Suprapubic skin (tissue), 3 donors: ENCODE measurements at regions not wholly inside any gene's neighbourhood (a gene's known extent, or its start where the extent isn't known, plus 50 kb on each side); places are given as distances from the start of the nearest gene placed in this dataset.

ENCODE experiments used
- EP300 ChIP-seq: sonication (generic); formaldehyde crosslinking; IDR thresholded peaks from one replicate; pipeline ENCODE4 v1.6.1; 2017; ENCODE audit warnings: antibody characterized with exemption
- POLR2A ChIP-seq, 2 donors: fragments of 450-650 bp; IDR thresholded peaks; one replicate each; pipeline ENCODE4 v1.6.1; 2017; ENCODE audit warnings: antibody characterized with exemption in 2 of 2, mild to moderate bottlenecking in 2 of 2, moderate library complexity in 2 of 2
- TF ChIP-seq, protein P1 (sequence below), 2 donors: fragments of 200-600 bp in 1 of 2; fragments of 450-650 bp in 1 of 2; sonication (generic) in 1 of 2; IDR thresholded peaks; one replicate each; pipeline ENCODE4 v1.5.1; 2016 to 2019; ENCODE audit warnings: antibody characterized with exemption in 2 of 2, mild to moderate bottlenecking in 1 of 2, moderate library complexity in 1 of 2

DNA sequence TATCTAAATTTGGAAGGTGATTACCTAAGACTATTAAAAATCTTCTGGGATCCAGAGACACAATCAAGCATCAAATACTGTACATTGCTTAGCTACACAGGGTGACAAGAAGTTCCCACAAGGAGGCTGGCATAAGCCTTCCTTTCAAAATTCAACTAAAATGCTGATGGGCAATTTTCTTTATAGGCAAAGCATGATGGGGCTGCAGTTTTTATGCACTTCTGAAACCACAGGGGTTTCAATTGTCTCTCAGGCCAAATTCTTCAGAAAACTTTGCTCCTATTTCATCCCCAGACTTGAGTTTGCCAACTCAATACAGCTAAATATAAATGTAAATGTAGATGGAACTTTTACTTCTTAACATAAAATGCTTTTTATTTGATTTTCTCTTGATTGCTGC is 241.6 kb downstream of the ZPLD1 start:
- TF ChIP-seq, protein P1, sequence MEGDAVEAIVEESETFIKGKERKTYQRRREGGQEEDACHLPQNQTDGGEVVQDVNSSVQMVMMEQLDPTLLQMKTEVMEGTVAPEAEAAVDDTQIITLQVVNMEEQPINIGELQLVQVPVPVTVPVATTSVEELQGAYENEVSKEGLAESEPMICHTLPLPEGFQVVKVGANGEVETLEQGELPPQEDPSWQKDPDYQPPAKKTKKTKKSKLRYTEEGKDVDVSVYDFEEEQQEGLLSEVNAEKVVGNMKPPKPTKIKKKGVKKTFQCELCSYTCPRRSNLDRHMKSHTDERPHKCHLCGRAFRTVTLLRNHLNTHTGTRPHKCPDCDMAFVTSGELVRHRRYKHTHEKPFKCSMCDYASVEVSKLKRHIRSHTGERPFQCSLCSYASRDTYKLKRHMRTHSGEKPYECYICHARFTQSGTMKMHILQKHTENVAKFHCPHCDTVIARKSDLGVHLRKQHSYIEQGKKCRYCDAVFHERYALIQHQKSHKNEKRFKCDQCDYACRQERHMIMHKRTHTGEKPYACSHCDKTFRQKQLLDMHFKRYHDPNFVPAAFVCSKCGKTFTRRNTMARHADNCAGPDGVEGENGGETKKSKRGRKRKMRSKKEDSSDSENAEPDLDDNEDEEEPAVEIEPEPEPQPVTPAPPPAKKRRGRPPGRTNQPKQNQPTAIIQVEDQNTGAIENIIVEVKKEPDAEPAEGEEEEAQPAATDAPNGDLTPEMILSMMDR (IDR thresholded peaks at IDR 0.05): no peak
- no peak for TF ChIP-seq POLR2A (IDR thresholded peaks at IDR 0.05)
- no peak for TF ChIP-seq EP300
